HepG2 (cell line): ENCODE measurements at regions not wholly inside any gene's neighbourhood (a gene's known extent, or its start where the extent isn't known, plus 50 kb on each side); places are given as distances from the start of the nearest gene placed in this dataset.
"Not testable (repeated sequence)": the region's sequence is repeated elsewhere in the genome, so short reads cannot be mapped to it uniquely, and the experiment has no call there.

ENCODE experiments used
- ATAC-seq: fragments of 200-7000 bp; cut with Tn5 transposase; 3 replicates; pipeline ENCODE4 v1.9.1; 2020; ENCODE audit warnings: mild to moderate bottlenecking, moderate library complexity
- BruUV-seq: library from RNA; stranded (reverse); fragments of 400-500 nt; replicated peaks from 2 replicates; lab custom pipeline; 2021; lab: Mats Ljungman, UMichigan
- CTCF ChIA-PET: fragments of 300-600 bp; formaldehyde crosslinking; extraction: SDS; loops from one replicate; lab custom pipeline; 2021; ENCODE audit warnings: low total read pairs, inconsistent platforms, low intra/inter-chr PET ratio; lab: Yijun Ruan, JAX
- POLR2A ChIA-PET: fragments of 350-600 bp; sonication (Branson Sonifier 250); formaldehyde crosslinking; loops from one replicate; lab custom pipeline; 2020; ENCODE audit warnings: antibody characterized with exemption, inconsistent platforms; lab: Yijun Ruan, JAX
- DNase-seq: peaks from one replicate; pipeline ENCODE4 v3.0.0-alpha.2; 2015; ENCODE audit warnings: low spot score
- FAIRE-seq: peaks from 3 replicates; lab custom pipeline; 2011; peaks lifted over from hg19 to GRCh38; lab: Jason Lieb, UNC
- H2AFZ ChIP-seq: one replicate; pipeline ENCODE4 v1.6.1; 2011; ENCODE audit warnings: low read length, inconsistent platforms
- H3K27ac ChIP-seq: fragments of 300-600 bp; 3 replicates; pipeline ENCODE4 v1.8.0; 2011; ENCODE audit warnings: mixed run types, mild to moderate bottlenecking, mixed read lengths, low read length, inconsistent platforms; ENCODE audit not compliant: insufficient read depth; ENCODE audit errors: extremely low read length
- H3K27me3 ChIP-seq, 2 experiments: fragments of 200-600 bp in 1 of 2; 2 replicates in 1 of 2; 3 replicates in 1 of 2; pipeline versions ENCODE4 v1.6.0 to v1.8.0; 2011; ENCODE audit warnings: low read length in 2 of 2, mild to moderate bottlenecking in 2 of 2, moderate library complexity in 2 of 2, inconsistent platforms in 1 of 2; ENCODE audit not compliant: insufficient read depth in 2 of 2, control insufficient read depth in 1 of 2
- H3K36me3 ChIP-seq, 2 experiments: fragments of 200-600 bp in 1 of 2; replicated peaks in 1 of 2; 2 replicates in 1 of 2; 3 replicates in 1 of 2; pipeline versions ENCODE4 v1.5.1 to v1.8.0; 2011; ENCODE audit warnings: low read length in 2 of 2, inconsistent platforms in 1 of 2; ENCODE audit not compliant: insufficient read depth in 2 of 2, control insufficient read depth in 1 of 2
- H3K4me1 ChIP-seq: 2 replicates; pipeline ENCODE4 v1.5.1; 2012; ENCODE audit warnings: low read length, inconsistent platforms; ENCODE audit not compliant: insufficient read depth
- H3K4me2 ChIP-seq: 2 replicates; pipeline ENCODE4 v1.6.0; 2011; ENCODE audit warnings: low read depth, low read length, inconsistent platforms
- H3K4me3 ChIP-seq, 3 experiments: fragments of 200-600 bp in 1 of 3; sonication (generic), shearing (Covaris generic) in 1 of 3; replicated peaks in 1 of 3; 2 replicates each; pipeline ENCODE4 v1.5.1; 2011 to 2016; ENCODE audit warnings: low read length in 3 of 3, inconsistent platforms in 2 of 3, low read depth in 2 of 3, mild to moderate bottlenecking in 2 of 3, control low read depth in 1 of 3, mixed read lengths in 1 of 3; ENCODE audit not compliant: insufficient read depth in 1 of 3
- H3K79me2 ChIP-seq: one replicate; pipeline ENCODE4 v1.6.1; 2011; ENCODE audit warnings: low read length, inconsistent platforms; ENCODE audit not compliant: insufficient read depth
- H3K9ac ChIP-seq: 2 replicates; pipeline ENCODE4 v1.6.0; 2011; ENCODE audit warnings: mild to moderate bottlenecking, low read depth, low read length, inconsistent platforms; ENCODE audit not compliant: insufficient read depth
- H3K9me3 ChIP-seq: 2 replicates; pipeline ENCODE4 v1.5.1; 2012; ENCODE audit warnings: mild to moderate bottlenecking, low read length
- H4K20me1 ChIP-seq: 2 replicates; pipeline ENCODE4 v1.6.0; 2011; ENCODE audit warnings: inconsistent platforms, mild to moderate bottlenecking, low read length, moderate library complexity; ENCODE audit not compliant: insufficient read depth
- FOSL2 ChIP-seq: sonication (generic); formaldehyde crosslinking; IDR thresholded peaks from 2 replicates; pipeline ENCODE4 v1.4.0; 2020; ENCODE audit warnings: missing genetic modification reagents
- FOXO4 ChIP-seq: sonication (generic); formaldehyde crosslinking; conservative IDR thresholded peaks from 2 replicates; pipeline ENCODE4 v1.8.1; 2023; ENCODE audit warnings: missing genetic modification reagents
- HNRNPL ChIP-seq: fragments of 200-400 bp; formaldehyde crosslinking; IDR thresholded peaks from 2 replicates; pipeline ENCODE4 v1.6.1; 2017; ENCODE audit warnings: mild to moderate bottlenecking, low read depth, low read length
- HOXA5 ChIP-seq: sonication (generic); formaldehyde crosslinking; IDR thresholded peaks from 2 replicates; pipeline ENCODE4 v1.4.0; 2020; ENCODE audit warnings: missing genetic modification reagents
- HOXD1 ChIP-seq: sonication (generic); formaldehyde crosslinking; IDR thresholded peaks from 2 replicates; pipeline ENCODE4 v1.5.0; 2020; ENCODE audit warnings: missing genetic modification reagents
- RAD51 ChIP-seq: fragments of 450-650 bp; IDR thresholded peaks from 2 replicates; pipeline ENCODE4 v1.6.1; 2016; ENCODE audit warnings: borderline replicate concordance
- RCOR2 ChIP-seq: IDR thresholded peaks from 2 replicates; pipeline ENCODE4 v1.6.1; 2016; ENCODE audit warnings: missing biosample characterization, missing genetic modification reagents
- RFX5 ChIP-seq: IDR thresholded peaks from 2 replicates; pipeline ENCODE4 v1.6.1; 2011; ENCODE audit warnings: low read depth, low read length, improper control_type of control experiment
- ZNF224 ChIP-seq: sonication (generic); formaldehyde crosslinking; IDR thresholded peaks from 2 replicates; pipeline ENCODE4 v1.5.0; 2020; ENCODE audit warnings: mild to moderate bottlenecking, missing genetic modification reagents
- ZNF329 ChIP-seq: sonication (generic); formaldehyde crosslinking; IDR thresholded peaks from 2 replicates; pipeline ENCODE4 v1.9.0; 2021; ENCODE audit warnings: low read depth, mild to moderate bottlenecking, missing genetic modification reagents
- WGBS: methylation state at CpG from one replicate; pipeline ENCODE4 v1.1.6; 2017; ENCODE audit warnings: low lambda C conversion rate; 5-methylcytosine and 5-hydroxymethylcytosine counted together
- in situ Hi-C: cut with HindIII; loops from 2 replicates; pipeline ENCODE4 v1.10.0; 2017; ENCODE audit warnings: low pct_unique_long_range_greater_than_20kb; ENCODE audit not compliant: extremely low pct_ligation_motif_present
- intact Hi-C: fragments of 100-400 bp; cut with micrococcal nuclease; formaldehyde crosslinking; loops from one replicate; pipeline ENCODE4 v1.10.0; 2022; ENCODE audit not compliant: unreplicated experiment
- TF ChIP-seq, protein P1 (sequence below): sonication (generic); formaldehyde crosslinking; IDR thresholded peaks from 2 replicates; pipeline ENCODE4 v1.4.0; 2020; ENCODE audit warnings: missing genetic modification reagents

GRCh38 chr4:154907345-154908045, 126.4 kb downstream of the RBM46 start:
- BruUV-seq, H4K20me1 ChIP-seq, H3K27ac ChIP-seq, intact Hi-C loops, H3K27me3 ChIP-seq, ATAC-seq, FAIRE-seq, H3K4me3 ChIP-seq, H3K4me2 ChIP-seq, POLR2A ChIA-PET, DNase-seq, H3K9ac ChIP-seq, CTCF ChIA-PET, H3K79me2 ChIP-seq, H3K36me3 ChIP-seq, in situ Hi-C loops, H2AFZ ChIP-seq, H3K9me3 ChIP-seq, H3K4me1 ChIP-seq: not testable (repeated sequence)
- peak; percentile 69; the same call in 1 of the 2 replicates for TF ChIP-seq RAD51
- 34% methylated on average over 14 of the region's 17 CpGs for WGBS

DNA sequence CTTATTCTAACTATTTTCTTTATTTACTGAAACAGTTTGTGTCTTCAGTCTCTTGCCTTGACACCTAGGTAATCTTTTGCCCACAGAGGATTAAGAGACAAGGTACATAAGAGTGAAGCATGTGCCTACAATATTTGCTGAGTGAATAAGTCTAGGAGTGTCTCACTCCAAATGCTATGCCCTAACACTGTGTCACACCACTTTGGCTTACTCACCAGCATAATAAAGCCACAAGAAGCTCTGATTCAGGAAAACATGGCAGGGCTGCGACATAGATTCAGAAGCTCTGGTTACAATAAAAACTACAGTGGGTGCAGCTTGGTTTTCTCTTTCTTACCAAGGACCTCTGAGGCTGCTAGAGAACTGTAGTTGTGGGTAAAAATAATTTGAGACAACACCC, 127.1 kb downstream of the RBM46 start:
- Histone ChIP-seq H2AFZ (no peak overlapping the region), H3K27me3 (no peaks in the 10 kb centered on the region), H3K9ac (no peak overlapping the region), H3K36me3 (no peaks in the 10 kb centered on the region), H4K20me1 (no peaks in the 10 kb centered on the region), H3K4me3 (no peak overlapping the region), H3K9me3 (no peaks in the 10 kb centered on the region), H3K4me1 (no peaks in the 10 kb centered on the region), H3K4me2 (no peak overlapping the region), H3K27ac (no peak overlapping the region), H3K79me2 (no peaks in the 10 kb centered on the region)
- in situ Hi-C loops (no loop called here), intact Hi-C loops (no loop called here)
- no peak for ATAC-seq
- POLR2A ChIA-PET, result no interaction called here
- no peak for DNase-seq
- WGBS, result 0% methylated on average over 1 of the region's 1 CpG
- no peak for FAIRE-seq
- BruUV-seq, result no TSS peak
- CTCF ChIA-PET, result no interaction called here
- TF ChIP-seq ZNF224, result no peak
- TF ChIP-seq HOXA5 (CRISPR knock-in tag), result no peak
- no peak for TF ChIP-seq FOSL2 (CRISPR knock-in tag)
- no peak for TF ChIP-seq HNRNPL
- no peak for TF ChIP-seq ZNF329 (CRISPR knock-in tag)
- no peak for TF ChIP-seq RFX5
- TF ChIP-seq RCOR2 (CRISPR knock-in tag), result no peak
- no peak for TF ChIP-seq HOXD1 (CRISPR knock-in tag)
- TF ChIP-seq FOXO4 (CRISPR knock-in tag), result no peak
- TF ChIP-seq, protein P1, sequence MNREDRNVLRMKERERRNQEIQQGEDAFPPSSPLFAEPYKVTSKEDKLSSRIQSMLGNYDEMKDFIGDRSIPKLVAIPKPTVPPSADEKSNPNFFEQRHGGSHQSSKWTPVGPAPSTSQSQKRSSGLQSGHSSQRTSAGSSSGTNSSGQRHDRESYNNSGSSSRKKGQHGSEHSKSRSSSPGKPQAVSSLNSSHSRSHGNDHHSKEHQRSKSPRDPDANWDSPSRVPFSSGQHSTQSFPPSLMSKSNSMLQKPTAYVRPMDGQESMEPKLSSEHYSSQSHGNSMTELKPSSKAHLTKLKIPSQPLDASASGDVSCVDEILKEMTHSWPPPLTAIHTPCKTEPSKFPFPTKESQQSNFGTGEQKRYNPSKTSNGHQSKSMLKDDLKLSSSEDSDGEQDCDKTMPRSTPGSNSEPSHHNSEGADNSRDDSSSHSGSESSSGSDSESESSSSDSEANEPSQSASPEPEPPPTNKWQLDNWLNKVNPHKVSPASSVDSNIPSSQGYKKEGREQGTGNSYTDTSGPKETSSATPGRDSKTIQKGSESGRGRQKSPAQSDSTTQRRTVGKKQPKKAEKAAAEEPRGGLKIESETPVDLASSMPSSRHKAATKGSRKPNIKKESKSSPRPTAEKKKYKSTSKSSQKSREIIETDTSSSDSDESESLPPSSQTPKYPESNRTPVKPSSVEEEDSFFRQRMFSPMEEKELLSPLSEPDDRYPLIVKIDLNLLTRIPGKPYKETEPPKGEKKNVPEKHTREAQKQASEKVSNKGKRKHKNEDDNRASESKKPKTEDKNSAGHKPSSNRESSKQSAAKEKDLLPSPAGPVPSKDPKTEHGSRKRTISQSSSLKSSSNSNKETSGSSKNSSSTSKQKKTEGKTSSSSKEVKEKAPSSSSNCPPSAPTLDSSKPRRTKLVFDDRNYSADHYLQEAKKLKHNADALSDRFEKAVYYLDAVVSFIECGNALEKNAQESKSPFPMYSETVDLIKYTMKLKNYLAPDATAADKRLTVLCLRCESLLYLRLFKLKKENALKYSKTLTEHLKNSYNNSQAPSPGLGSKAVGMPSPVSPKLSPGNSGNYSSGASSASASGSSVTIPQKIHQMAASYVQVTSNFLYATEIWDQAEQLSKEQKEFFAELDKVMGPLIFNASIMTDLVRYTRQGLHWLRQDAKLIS, result no peak
